GM19025 (cell line): ENCODE measurements at regions not wholly inside any gene's neighbourhood (a gene's known extent, or its start where the extent isn't known, plus 50 kb on each side); places are given as distances from the start of the nearest gene placed in this dataset.
"Not testable (repeated sequence)": the region's sequence is repeated elsewhere in the genome, so short reads cannot be mapped to it uniquely, and the experiment has no call there.

Experiments
- ATAC-seq: cut with Tn5 transposase; IDR thresholded peaks from one replicate; pipeline ENCODE4 v1.9.1; 2021; ENCODE audit warnings: mild to moderate bottlenecking, low read depth, moderate library complexity; ENCODE audit not compliant: unreplicated experiment

DNA sequence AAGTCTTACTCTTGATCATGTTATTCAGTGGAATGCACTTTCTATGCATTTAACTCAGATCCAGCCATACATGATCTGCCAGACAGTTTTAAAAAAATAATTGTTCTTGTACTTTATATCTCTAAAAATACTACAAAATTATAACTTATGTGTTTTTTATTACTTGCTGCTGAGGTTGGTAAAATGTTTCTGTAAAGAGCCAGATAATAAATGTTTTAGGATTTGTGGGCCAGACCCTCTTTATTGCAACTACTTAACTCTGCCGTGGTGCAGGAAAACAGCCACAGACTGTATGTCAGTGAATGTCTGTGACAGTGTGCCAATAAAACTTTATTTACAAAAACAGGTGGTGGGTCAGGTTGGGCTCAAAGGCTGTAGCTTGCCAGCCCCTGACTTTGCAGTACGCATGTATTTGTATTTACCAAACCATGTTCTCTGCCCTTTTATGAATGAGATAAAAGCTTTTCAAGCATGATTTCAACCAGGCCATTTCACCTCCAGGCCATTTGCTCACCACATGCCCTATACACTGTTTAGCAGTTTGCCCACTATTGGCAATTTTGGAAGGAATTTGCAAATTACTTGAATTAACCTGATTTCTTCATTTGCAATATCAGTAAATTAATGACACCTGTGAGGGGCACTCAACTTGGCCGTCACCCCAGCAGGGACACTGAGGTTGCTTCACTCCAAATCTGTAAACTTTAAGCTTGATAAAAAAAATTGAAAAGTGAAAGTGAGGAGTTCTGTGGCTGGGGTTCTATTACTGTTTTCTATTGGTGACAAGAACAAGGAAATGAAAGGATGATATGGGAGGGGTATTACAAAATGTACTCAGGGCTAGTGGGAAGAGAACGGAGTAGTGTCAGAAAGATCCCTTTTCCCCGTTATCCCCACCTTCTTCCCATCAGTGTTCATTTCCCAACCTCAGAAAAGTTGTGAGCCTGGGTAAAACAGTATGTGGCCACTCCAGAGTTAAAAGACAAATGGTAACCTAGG is 133.4 kb downstream of the CEBPB start:
- ATAC-seq = no peak

DNA sequence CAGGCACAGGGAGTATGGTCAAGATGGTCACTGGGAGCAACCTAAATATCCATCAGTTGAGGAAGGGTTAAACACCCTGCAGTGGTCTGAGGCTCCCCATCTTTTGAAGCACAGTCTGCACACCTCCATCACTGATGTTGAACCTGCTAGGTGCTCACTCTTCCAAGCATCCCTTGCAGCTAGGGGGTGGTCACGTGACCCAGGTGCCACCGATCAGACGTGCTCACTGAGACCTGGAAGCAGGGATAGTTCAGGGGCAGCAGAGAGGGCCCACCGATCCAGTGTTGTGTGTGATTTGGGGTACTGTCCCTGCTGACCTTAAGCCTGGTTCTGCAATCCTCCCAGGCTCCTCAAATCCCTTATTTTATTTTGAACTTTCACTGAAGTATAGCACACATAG is 134.6 kb downstream of the CEBPB start:
- ATAC-seq = no peak

DNA sequence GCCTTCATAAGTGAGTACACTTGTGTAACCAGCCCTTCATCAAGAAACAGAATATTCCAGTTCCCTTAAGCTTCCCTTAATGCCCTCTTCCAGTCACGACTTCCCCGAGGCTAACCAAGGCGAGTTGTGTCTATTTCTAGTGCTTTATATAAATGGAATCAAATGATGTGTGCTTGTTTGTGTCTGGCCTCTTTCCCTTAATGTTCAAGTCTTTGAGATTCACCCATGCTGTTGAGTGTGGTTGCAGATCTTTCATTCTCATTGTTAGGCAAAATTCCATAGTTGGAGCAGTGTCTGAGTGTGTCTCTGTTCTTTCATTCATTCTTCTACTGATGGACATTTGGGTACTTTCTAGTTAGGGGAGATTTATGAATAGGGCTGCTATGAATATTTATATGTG is 135.0 kb downstream of the CEBPB start:
- no peak for ATAC-seq

DNA sequence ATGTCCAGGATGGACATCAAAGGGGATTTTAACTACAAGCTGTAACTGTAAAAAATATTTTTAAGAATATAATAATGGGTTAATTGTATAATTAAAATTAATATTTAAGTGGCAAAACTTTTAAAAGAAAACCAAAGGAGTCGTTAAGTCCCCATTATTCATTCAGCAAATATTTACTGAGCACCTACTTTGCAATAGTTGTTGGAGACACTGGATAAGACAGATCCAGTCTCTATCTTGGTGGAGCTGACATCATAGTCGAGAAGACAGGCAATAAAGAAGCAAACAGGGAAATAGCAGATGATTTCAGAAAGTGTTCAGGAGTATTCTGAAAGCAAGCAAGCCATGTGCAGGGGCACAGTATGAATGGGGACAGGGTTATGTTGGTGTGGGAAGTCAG is 137.0 kb downstream of the CEBPB start:
- no peak for ATAC-seq

DNA sequence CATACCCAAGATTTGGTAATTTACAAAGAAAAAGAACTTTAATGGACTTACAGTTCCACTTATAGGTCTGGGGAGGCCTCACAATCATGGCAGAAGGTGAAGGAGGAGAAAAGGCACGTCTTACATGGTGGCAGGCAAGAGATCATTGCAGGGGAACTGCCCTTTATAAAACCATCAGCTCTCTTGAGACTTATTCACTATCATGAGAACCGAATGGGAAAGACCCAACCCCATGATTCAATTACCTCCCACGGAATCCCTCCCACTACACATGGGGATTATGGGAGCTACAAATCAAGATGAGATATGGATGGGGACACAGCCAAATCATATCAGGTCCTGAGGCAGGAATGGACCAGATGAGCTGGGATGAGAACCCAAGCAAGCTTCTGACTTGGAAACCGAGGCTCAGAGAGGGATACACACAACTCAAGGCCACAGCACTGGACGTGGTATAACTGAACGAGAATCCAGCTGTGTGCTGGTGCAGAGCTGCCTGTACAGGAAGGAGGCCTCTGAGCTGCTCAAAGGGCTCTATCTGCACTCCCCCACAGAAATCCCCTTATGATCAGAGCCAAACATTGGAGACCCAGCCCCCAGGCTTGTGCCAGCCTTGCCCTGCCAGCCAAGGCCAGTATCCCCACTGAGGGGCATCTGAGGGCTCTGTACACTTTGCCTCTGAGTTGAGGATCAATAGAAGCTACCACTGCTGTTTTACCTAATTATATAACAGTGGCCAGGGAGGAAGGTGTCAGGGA is 137.8 kb downstream of the CEBPB start:
- no peak for ATAC-seq

DNA sequence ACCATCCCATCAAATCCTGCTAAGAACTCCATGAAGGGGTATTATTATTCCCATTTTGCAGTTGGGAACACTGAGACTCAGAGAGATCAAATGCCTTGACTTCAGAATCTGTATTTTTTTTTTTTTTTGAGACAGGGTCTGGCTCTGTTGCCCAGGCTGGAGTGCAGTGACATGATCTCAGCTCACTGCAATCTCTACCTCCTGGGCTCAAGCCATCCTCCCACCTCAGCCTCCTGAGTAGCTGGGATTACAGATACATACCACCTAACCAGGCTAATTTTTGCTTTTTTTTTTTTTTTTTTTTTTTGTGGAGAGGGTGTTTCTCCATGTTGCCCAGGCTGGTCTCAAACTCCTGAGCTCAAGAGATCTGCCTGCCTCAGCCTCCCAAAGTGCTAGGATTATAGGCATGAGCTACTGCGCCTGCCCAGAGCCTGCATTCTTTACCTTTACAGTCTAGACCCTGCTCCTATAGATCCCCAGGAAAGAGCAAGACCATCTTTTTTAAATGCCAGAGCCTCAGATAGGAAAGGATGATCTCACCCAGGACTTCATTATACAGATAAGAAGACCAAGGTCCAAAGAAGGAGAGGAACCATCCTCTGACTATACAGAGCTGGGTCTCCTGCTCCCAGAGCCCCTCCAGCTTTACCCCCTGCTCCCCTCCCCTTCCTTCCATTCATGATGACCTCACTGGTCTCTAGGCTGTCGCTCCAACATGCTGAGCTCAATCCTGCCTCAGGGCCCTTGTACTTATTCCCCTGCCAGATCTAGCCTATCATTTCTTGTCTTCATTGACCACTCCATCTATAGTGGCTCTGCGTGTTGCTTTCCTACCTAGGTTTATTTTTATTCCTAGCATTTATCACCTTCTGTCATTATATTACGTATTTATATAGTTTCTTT is 138.6 kb downstream of the CEBPB start:
- ATAC-seq = no peak

DNA sequence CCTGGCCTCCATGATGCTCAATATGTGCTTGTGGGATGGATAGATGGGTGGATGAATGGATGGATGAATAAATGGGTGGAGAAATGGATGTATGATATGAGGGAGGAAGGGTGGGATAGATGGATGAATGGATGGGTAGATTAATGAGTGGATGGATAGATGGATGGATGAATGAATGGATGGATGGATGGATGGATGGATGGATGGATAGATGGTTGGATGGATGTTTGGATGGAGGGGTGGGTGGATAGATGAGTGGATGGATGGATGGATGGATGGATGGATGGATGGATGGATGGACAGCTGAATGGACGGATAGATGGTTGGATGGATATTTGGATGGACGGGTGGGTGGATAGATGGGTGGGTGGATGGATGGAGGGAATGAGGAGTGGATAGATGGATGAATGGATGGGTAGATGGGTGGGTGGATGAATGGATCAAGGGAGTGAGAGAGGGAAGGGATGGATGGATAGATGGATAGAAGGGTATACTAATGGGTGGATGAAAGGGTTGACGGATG is 139.4 kb downstream of the CEBPB start:
- no peak for ATAC-seq

DNA sequence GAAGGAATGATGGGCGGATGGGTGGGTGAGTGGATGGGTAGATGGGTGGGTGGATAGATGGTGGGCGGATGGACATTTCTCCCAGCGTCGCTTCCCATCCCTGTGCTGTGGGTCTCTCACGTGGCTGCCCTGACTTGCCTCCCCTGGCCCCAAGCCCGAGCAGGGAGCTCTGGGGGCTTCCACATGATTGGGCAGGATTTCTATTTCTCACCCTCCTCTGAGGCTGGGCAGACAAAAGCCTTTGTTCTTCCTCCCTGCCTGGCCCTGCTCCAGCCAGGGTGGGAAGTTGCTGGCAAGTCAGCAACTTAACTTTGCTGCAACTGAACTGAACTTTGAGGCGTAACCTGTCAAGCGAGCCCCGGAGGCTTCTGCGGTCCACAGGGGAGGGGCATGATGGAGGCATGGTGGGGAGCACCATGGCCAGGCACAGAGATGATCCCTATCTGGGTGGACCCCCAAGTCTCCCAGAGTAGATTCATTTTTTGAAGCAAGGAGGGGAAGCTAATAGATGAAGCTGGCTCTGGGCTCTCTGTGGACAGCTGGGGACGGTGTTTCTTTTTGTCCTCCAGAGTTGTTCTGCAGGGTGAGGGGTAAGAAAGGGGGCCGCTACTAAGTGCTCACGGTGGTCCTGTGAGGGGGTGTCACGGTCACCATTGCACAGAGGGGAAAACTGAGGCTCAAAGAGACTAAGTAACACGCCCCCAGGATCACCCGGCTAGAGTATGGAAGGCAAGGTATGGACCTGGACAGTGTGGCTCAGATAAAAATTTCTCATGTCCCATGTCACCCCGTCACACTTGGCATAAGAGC is 140.1 kb downstream of the CEBPB start:
- ATAC-seq = no peak

DNA sequence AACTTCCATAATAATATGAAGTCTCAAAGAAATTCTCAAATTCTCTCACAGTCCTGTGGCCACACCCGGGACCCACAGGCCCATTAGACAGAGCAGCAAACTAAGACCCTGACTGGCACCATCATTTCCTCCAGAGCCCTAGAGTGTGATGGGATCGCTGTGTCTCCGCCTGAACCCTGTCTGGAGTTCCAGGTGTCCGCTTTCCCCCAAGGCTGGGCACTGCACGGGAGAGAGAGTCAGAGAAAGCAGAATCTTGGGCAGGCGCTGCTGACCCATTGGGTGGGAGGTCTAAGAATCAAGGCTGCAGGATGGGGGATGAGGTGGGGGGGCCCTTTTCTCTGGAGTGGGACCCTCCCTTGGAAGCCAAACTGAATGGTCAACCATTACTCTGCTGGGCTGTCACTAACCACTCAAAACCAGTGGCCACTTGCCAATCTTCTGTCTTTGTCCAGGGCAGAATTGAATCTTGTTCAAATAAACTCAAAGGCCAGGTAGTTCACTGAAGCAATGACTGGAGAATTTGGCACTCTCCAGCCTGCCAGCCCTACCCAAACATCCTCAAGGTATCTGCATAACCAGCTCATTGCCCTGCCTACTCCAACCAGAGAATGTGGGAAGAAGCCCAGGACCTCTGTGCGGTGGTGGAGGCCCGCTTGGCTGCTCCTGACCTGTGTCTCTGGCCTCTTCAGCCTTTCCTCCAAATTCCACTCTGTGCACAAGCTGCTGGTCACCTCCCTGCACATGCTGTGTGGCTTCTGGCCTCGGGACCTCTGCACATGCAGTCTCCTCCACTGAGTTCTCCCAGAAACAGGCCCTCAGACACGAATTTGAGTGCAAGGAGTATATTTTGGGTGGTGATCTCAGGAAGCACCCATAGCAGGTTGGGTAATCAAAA is 141.1 kb downstream of the CEBPB start:
- no peak for ATAC-seq

DNA sequence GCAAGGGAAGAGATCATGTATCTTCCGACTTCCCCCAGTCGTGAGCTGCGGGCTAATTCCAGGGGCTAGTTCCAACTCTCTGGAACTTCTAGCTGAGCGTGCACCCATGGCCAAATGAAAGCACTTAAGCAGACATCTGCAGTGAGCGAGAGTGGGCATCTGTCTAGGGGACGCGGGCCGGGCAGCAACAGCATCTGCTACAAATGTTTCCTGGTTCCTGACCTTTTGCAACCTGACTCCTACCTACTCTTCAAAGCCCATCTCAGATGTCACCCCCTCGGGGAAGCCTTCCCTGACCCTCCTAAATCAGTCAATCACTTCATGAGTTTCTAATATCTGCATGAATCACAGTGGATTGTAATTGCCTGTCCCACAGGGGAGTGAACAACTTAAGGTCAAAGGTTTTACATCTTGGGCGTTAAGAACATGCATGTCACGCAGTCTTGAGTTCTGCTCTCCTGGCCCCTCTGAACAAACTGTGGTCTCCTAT is 141.9 kb downstream of the CEBPB start:
- ATAC-seq = no peak

DNA sequence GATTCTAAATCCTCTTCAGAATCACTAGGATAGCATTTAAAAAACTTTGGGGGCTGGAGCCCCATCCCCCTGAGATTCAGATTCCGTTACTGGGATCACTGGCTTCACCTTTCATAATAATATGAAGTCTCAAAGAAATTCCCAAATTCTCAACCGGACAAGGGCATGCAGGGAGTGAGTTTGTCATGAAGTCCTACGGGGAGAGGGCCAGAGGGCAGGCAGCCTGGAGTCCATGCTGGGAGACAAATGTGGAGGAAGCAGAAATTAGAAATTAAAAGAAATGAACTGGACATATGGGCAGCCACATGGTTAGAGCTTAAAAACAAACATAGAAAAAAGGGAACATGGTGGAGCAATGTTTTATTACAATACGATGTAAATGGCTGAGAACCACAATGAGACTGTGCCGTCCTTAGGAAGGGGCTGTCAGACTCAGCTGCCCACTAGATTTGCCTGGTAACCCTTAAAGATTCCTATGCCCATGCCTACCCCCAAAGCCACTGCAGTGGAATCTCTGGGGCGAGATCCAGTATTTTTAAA is 142.6 kb downstream of the CEBPB start:
- no peak for ATAC-seq

DNA sequence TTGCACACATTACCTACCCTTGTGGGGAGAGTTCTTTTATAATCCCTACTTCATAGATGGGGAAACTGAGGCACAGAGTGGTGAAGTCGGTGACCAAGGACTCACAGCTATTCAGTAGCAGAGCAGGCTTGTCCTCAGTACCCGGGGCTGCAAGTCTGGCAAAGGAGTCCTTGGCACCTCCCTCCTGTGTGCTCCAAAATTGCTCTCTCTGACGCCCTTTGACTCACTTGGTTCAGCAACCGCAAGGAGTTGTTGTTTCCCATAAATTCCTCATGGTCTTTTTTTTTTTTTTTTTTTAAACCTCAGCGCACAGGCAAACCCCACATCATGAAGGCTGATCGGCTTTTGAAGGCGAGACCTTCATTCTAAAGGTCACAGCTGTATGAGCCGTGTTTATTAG is 143.2 kb downstream of the CEBPB start:
- no peak for ATAC-seq

DNA sequence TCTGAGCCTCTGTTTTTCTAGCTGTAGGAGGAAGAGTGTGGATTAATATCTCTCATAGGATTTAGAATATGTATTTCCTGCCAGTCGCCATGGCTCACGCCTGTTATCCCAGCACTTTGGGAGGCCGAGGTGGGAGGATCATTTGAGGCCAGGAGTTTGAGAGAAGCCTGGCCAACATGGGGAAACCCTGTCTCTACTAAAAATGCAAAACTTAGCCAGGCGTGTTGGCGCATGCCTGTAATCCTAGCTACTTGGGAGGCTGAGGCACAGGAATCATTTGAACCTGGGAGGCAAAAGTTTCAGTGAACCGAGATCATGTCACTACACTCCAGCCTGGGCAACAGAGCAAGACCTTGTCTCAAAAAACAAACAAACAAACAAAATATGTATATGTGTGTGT is 143.9 kb downstream of the CEBPB start:
- ATAC-seq = not testable (repeated sequence)

DNA sequence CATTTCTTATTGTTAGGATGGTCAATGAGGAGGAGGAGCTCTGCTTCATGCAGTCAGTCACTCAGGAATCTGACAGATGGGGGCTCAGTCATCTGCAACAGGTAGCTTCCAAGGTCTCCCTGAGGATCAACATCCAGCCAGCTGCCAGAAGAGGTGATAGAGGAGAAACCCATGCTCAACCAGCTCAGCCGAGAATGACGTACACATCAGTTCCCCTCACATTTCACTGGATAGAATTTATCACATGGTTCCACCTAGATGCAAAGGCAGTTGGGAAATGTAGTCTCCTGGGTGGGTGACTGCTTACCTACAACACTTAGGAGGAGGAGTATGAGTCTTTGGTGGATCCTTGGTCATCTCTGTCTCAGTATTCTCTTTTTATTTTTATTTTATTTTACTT is 144.5 kb downstream of the CEBPB start:
- ATAC-seq = no peak

DNA sequence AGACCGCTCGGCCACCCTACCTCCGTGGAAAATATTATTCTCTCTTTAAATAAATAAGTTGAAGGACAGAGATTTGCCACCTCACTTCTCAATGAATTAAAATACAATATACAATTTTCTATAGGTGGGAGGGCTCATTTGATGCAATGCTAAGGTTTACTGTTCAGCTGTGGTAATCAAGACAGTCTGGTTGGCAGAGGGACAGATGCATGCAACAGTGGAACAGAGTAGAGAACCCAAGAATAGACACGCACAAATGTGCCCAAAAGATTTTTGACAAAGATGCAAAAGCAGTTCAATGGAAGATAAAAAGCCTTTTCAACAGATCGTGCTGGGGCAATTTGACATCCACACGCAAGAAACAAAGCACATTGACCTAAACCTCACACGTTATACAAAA is 145.2 kb downstream of the CEBPB start:
- no peak for ATAC-seq

DNA sequence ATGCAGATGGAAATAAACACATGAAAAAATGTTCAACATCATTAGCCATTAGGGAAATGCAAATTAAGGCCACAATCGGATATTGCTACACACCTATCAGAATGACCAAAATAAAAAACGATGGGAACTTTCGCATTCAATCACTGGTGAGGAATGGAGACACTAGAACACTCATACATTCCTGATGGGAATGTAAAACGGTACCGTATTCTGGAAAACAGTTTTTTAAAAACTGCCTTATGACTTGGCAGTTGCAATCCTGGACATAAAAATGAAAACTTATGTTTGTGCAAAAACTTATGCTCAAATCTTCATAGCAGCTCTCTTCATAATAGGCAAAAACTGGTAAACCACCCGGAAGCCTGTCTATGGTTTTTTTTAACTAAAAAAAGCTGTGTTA is 146.0 kb downstream of the CEBPB start:
- no peak for ATAC-seq

DNA sequence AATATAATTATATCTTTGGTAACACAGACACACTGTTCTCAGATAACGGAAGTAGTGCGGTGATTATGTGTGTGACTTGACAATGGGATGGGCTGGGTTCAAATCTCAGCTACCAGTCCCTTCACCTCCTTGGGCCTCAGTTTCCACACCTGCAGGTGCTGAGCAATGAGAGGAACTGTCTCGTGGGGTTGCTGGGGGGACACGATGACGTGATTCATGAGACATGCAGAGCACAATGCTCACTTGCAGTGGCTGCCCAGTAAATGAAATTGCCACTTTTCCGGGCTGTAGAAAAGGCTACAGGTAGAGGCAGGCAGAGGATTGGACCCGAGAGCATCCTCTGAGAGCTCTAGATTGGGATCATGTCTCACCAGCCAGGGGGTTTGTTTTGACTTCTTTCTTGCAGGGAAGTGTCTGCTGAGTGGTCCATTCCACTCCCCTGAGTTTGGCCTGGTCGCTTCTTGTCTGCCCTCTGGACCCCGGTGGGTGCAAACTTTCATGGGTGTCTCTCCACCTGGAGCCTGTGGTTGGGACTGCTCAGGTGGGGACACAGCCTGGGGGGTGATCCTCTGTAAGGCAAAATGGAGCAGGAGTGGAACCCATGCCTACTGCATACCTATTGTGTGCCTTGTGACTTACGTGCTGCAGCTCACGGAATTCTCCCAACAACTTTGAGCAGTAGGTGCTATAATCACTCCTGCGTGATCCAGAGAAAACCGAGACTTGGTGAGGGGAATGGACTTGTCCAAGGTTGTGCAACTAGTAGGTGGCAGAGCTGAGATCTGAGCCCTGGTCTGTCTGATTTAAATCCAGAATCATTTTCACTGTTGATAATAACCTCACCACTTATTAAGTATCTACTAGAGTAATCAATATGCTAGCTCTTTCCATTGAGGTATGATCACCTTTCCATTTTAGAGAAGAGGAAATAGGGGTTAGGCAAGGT is 147.2 kb downstream of the CEBPB start:
- ATAC-seq = no peak
